A673 (cell line): ENCODE measurements at regions not wholly inside any gene's neighbourhood (a gene's known extent, or its start where the extent isn't known, plus 50 kb on each side); places are given as distances from the start of the nearest gene placed in this dataset.

ENCODE experiments used
- CTCF ChIP-seq: fragments of 300-800, 200-600 bp; sonication (generic); conservative IDR thresholded peaks from 2 replicates; pipeline ENCODE4 v1.5.1; 2017; ENCODE audit warnings: low read depth, mild to moderate bottlenecking, antibody characterized with exemption, low read length, moderate library complexity, mixed read lengths
- EZH2 ChIP-seq: fragments of 200-600 bp; sonication (generic); IDR thresholded peaks from 2 replicates; pipeline ENCODE4 v1.6.1; 2017; ENCODE audit warnings: borderline replicate concordance, low read depth, mild to moderate bottlenecking, mixed read lengths, antibody characterized with exemption, low read length; ENCODE audit not compliant: poor library complexity, severe bottlenecking

DNA sequence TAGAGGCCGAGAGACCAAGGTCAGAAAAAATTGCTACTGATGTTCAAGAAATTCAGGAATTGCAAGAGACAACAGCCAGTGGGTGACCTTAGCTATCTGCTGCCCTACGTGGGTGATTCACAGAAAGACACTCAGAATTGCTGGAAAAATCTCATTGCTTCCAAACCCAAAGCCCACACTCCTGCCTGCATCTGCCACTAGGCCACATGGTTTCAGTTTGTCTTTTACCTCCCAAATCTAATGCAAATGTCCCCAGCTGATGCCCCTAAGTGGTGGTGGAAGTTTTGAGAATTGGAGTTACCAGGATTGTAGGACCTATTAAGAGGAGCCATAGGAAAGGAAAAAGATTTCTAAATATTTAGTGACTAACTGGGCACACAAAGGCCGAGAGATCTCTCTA lies 341.5 kb upstream of the CHRM3 start:
- TF ChIP-seq CTCF: no peak
- no peak for TF ChIP-seq EZH2
